ENCODE measurements at regions not wholly inside any gene's neighbourhood (a gene's known extent, or its start where the extent isn't known, plus 50 kb on each side); places are given as distances from the start of the nearest gene placed in this dataset.
"Not testable (repeated sequence)": the region's sequence is repeated elsewhere in the genome, so short reads cannot be mapped to it uniquely, and the experiment has no call there.

- no peak for DNase-seq (ENCODE audit: low read depth in 2 of 3, low spot score in 2 of 3)
Observed at GRCh38 chr12:46942579-46942978, 116.8 kb upstream of the SLC38A4 start.

DNA sequence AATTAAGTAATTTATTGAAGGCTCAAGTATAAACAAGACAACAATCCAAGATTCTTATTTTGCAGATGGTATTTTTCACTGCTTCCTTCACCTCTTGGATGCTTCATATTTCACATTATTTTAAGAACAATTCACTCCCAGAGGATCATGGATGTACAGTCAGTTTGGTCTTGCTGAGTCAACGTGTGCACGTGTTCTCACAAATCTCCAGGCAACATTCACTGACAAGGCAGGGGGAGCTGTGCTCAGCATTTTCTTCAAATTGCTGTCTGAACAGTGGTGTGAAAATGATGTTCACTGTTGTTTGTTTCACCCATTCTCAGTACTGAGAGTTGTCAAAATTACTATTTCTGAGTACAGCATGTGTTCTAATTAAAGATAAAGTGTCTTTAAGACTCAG lies 118.3 kb upstream of the SLC38A4 start:
- peak in 1 of 3 donors; percentile 20 for DNase-seq (ENCODE audit: low read depth in 2 of 3, low spot score in 2 of 3)

DNA sequence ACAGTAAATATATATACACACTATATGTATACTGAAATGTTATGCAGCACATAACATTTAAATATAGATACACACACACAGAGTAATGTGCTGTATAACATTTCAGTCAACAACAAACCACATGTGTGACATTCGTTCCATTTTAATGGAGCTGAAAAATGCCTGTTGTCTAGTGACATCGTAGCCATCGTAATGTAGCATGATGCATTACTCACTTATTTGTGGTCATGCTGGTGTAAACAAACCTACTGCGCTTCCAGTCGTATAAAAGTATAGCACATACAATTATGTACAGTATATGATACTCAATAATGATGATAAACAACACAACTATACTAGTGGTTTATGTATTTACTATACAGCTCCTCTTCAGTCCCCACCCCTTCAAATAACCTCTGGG lies 119.0 kb upstream of the SLC38A4 start:
- DNase-seq (ENCODE audit: low read depth in 2 of 3, low spot score in 2 of 3): no peak

- DNase-seq (ENCODE audit: low read depth in 2 of 3, low spot score in 2 of 3): no peak
Observed at GRCh38 chr12:46945591-46945990, 119.8 kb upstream of the SLC38A4 start.

DNA sequence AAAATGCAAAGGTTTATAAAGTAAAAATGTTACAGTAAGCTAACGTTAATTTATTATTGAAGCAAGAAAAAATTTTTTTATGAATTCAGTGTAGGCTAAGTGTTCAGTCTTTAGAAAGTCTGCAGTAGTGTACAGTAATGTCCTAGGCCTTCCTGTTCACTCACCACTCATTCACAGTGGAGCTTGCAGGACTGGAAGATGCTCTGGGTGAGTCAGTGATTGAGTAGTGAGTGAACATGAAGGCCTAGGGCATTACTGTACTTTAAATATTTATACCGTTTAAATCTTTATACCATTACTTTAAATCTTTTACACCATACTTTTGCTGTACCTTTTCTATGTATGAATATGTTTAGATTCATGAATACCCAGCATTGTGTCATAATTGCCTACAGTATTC lies 120.3 kb upstream of the SLC38A4 start:
- DNase-seq (ENCODE audit: low read depth in 2 of 3, low spot score in 2 of 3): no peak

- no peak for DNase-seq (ENCODE audit: low read depth in 2 of 3, low spot score in 2 of 3)
Observed at GRCh38 chr12:46948936-46949545, 123.2 kb upstream of the SLC38A4 start.

- DNase-seq (ENCODE audit: low read depth in 2 of 3, low spot score in 2 of 3): no peak
Observed at GRCh38 chr12:46950094-46950493, 124.3 kb upstream of the SLC38A4 start.

DNA sequence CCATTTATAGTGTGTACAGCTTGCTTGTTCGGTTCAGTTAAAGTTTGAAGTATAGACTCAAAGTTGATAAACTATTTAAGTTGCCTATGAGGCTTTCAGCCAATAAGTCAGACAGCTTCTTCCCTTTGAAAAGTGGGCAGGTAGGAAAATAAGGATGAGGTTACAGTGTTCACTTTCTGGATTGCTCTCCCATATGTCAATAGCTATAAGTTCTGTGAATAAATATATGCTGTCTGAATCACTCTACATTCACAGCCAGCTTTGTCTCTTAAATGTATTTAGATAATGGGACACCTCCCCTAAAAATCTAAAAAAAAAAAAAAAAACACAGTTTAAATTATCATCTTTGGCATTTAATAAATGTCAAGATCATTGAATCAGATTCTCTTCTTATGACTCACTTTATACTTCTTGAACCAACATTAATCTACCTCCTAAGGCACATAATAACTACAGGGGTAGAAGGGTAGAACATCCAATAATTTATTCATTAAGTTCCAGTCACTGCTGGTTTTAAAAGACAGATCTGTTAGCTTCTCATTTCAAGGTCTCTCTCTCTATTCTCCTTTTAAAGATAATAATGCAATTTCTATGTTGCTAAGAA lies 126.4 kb upstream of the PCED1B start:
- DNase-seq (ENCODE audit: low read depth in 2 of 3, low spot score in 2 of 3): no peak

DNA sequence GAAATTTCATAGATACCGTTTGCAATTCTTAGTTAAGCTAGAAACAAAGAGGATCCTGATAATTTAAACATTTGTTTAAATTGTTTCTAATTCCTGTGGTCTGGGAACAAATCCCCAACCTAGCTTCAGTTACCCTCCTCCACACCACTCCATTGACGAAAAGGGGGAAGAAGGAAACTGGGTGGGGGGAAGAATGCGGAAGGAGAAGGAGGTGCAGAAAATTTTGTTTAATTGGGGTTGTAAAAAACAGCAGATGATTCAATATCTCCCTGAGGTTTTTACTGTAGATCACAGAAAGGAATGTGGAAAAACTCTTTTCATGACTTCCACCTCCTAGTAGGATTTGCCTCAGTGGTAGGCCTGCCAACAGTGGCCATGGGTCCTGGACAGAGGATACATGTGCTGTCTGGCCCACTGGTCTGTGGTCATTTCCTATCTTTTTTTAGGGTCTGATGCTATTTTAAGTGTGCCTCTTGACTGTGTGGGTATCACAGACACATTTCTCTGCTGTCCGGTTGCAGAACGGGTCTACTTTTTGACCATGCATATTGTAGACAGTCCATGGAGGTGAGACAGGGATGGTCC lies 122.9 kb upstream of the PCED1B start:
- DNase-seq (ENCODE audit: low read depth in 2 of 3, low spot score in 2 of 3): no peak

DNA sequence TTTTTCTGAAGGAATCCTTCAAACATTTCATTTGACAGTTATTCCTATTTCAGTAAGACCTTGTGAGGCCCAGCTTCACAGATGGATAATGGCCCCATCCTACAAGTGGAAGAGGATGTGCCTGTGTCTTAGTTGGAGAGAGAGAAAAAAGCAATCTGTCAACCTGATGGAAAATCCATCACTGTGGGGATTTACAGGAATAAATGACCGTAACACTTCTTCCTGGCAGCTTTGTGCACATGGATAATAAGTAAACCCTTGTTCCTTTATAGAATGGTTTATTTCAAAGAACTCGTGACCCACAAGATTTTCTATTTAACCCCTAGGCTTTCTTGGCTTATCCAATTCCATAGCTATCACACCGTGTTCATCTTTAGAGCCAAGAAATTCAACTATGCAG lies 121.4 kb upstream of the PCED1B start:
- DNase-seq (ENCODE audit: low read depth in 2 of 3, low spot score in 2 of 3): no peak

GRCh38 chr12:46958599-46959290 lies 120.7 kb upstream of the PCED1B start:
- no peak for DNase-seq (ENCODE audit: low read depth in 2 of 3, low spot score in 2 of 3)

- no peak for DNase-seq (ENCODE audit: low read depth in 2 of 3, low spot score in 2 of 3)
Observed at GRCh38 chr12:46959502-46959901, 119.9 kb upstream of the PCED1B start.

- DNase-seq (ENCODE audit: low read depth in 2 of 3, low spot score in 2 of 3): no peak
Observed at GRCh38 chr12:46960681-46961080, 118.7 kb upstream of the PCED1B start.

DNA sequence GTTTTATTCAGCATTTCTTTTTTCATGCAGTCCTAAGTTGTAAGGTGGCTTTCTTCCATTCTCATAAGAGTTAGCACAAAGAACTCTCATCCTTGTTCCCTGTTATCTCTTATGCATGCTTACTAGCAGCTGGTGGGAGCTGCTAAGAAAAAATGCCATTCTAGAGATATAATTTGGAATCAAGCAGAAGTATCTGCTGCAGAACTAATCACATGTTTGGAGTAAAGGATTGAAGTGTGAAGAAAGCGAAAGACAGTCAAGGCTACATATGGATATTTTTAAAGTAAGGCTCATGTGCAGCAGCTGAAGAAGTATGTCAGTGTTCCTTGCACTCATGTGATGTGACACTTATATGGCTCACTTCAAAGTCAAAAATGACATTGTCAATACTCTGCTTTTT lies 116.2 kb upstream of the PCED1B start:
- no peak for DNase-seq (ENCODE audit: low read depth in 2 of 3, low spot score in 2 of 3)

DNA sequence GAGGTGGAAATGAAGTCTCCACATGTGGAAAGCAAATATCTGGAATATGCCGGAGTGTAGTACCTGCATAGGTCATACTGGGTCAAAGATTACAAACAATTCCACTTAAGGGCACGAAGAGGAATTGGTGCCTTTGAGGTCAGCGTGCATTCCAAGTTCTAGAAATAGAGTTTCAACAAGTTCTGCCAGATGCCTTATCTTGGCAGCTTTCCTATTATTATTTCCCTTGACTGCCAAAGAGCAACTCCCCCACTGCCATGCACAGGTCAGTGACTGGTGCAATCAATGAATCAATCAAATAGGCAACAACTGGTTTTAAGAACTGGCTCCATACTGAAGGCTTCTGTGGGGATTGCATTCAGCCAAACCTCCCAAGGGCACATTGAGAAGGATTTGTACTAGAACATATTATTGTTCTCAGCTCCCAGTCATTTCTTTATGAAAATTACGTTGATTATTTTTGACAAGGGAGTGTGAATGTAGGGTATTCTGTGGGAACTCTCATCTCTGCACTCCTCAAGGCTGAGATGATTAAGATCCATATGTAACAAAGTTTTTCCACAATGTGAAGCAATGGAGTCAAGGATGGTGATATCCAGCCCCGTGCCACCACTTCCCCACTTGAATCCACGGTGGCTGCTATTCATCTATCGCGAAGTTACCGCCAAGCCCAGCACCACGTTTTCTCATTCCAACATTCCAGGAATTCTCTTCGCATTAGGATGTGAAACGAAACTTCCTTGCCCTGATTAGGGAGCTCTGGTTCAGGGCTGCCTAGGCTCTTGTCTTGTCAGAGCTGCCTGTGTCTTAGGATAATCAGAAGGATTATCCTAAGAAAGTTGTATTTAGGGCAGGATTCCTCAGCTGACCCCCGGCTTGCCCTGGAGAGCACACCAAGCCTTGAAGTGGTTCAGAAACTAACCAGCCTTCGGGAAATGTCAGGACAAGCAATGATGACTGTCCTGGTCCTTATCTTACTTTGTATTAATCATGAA lies 115.1 kb upstream of the PCED1B start:
- no peak for DNase-seq (ENCODE audit: low read depth in 2 of 3, low spot score in 2 of 3)

- DNase-seq (ENCODE audit: low read depth in 2 of 3, low spot score in 2 of 3): no peak
Observed at GRCh38 chr12:46965137-46965536, 114.3 kb upstream of the PCED1B start.

DNA sequence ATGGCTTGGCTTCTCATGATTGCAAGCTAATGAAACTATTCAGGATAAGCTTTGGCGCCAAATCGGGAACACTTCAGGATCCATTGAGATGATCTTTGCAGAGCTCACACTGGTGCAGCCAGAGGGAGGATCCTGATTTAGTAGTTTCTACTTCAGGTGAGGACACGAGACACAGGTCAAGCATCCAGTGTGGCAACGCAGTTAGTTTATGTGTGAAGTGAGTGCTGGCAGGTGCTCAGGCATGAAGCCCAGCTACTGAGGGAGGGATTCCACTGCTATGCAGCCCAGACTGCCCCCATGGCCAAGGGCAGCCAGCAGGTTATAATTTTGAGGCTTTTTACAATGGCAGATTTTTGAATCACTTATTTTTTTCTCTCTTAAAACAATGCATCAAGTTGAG lies 113.5 kb upstream of the PCED1B start:
- DNase-seq (ENCODE audit: low read depth in 2 of 3, low spot score in 2 of 3): no peak

DNA sequence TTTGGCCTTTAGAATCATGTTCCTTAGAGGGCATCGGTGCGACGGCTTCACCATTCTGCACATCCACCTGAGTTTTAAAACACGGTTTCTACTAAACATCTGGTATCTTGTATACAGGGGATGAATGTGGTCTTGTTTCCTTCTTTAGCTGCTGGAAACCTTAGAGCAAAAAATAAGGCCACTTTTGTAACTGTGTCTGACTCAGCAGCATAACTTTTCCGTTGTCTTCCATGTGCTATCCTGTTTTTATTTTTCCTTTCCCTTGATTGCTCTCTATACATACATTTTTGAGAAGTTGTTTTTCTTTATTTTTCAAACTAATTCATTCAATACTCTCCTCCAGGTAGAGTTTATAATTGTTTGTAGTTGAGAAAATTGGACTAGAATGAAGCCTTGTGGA lies 108.8 kb upstream of the PCED1B start:
- no peak for DNase-seq (ENCODE audit: low read depth in 2 of 3, low spot score in 2 of 3)

- not testable (repeated sequence) for DNase-seq (ENCODE audit: low read depth in 2 of 3, low spot score in 2 of 3)
Observed at GRCh38 chr12:46973937-46974336, 105.5 kb upstream of the PCED1B start.

DNA sequence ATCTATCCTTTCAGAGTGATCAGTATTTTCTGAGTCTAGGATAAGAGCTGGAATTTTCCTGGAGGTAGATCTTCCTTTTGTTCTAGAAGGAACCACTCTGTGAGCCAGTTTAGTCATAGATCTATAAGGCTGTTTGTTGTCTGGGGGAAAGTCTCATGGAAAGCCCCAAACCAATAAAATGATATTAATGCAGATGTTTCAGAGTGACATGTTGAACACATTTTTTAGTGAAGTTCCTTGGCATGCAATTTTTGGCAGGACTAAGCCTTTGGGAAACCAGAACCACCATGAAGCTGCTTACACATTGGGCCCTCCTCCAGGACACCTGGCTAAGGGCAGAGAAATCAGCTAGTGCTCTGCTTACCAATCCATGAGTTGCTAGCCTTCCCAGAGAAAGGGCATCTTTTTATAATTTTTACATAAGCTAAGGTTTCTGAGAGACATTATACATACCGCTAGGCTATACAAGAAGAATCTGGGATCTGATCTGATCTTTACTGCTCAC lies 101.5 kb upstream of the PCED1B start:
- DNase-seq (ENCODE audit: low read depth in 2 of 3, low spot score in 2 of 3): no peak

DNA sequence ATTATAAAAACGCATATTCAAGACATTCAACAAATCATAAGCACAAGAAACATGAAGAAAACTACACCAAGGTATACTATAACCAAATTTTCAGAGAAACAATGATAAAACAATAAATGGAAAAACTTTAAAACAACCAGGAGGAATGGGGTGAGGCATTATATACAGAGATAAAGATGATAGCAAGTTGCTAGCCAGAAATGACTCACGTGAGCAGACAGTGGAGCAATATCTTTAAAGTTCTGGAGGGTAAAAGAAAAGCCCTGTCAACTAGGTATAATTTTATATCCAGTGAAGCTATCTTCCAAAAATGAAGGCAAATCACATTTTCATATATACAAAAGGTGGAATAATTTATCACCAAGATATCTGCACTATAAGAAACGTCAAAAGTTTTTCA lies 97.8 kb upstream of the PCED1B start:
- DNase-seq (ENCODE audit: low read depth in 2 of 3, low spot score in 2 of 3): no peak
